Ascending aorta (tissue), 2 donors: ENCODE measurements at regions not wholly inside any gene's neighbourhood (a gene's known extent, or its start where the extent isn't known, plus 50 kb on each side); places are given as distances from the start of the nearest gene placed in this dataset.

ENCODE experiments used
- DNase-seq, 2 donors: peaks; one replicate each; pipeline ENCODE4 v3.0.0-alpha.2; 2019; ENCODE audit warnings: low spot score in 2 of 2
- H3K27ac ChIP-seq, 2 donors: fragments of 200-600 bp; sonication (generic); one replicate each; pipeline ENCODE4 v1.5.1; 2016 to 2017; ENCODE audit warnings: mild to moderate bottlenecking in 1 of 2
- H3K27me3 ChIP-seq: fragments of 200-600 bp; sonication (generic); one replicate; pipeline ENCODE4 v1.5.1; 2017
- H3K36me3 ChIP-seq, 2 donors: fragments of 200-600 bp; sonication (generic); one replicate each; pipeline ENCODE4 v1.5.1; 2016
- H3K4me1 ChIP-seq, 2 donors: fragments of 200-600 bp; sonication (generic); one replicate each; pipeline ENCODE4 v1.5.1; 2016 to 2017; ENCODE audit warnings: mild to moderate bottlenecking in 1 of 2
- H3K4me3 ChIP-seq, 2 donors: fragments of 200-600 bp; sonication (generic); one replicate each; pipeline ENCODE4 v1.5.1; 2016 to 2017; ENCODE audit warnings: mild to moderate bottlenecking in 1 of 2
- H3K9me3 ChIP-seq, 2 donors: fragments of 200-600 bp; sonication (generic); one replicate each; pipeline ENCODE4 v1.5.1; 2016
- CTCF ChIP-seq, 3 experiments: fragments of 200-600 bp in 2 of 3; fragments of 450-650 bp in 1 of 3; sonication (generic) in 2 of 3; IDR thresholded peaks; one replicate each; pipeline ENCODE4 v1.5.1; 2016 to 2019; ENCODE audit warnings: antibody characterized with exemption in 3 of 3, mild to moderate bottlenecking in 1 of 3, moderate library complexity in 1 of 3
- intact Hi-C: fragments of 100-400 bp; cut with DNase I; formaldehyde crosslinking; loops from one replicate; pipeline ENCODE4 v1.15.1; 2023

GRCh38 chr11:19648321-19648720 is 64.3 kb upstream of the NAV2 start:
- no peaks in the 10 kb centered on the region for H3K27me3 ChIP-seq
- H3K4me3 ChIP-seq: no peak overlapping the region
- intact Hi-C loops: no loop called here
- no peak for TF ChIP-seq CTCF (IDR thresholded peaks at IDR 0.05)
- no peak overlapping the region for H3K27ac ChIP-seq
- H3K4me1 ChIP-seq: peaks cover 0 to 4% of the 10 kb centered on the region in 2 donors
- H3K9me3 ChIP-seq: no peaks in the 10 kb centered on the region
- no peak for DNase-seq
- H3K36me3 ChIP-seq: no peaks in the 10 kb centered on the region

GRCh38 chr11:19647816-19648215 is 64.8 kb upstream of the NAV2 start:
- intact Hi-C loops: no loop called here
- Histone ChIP-seq H3K27ac (no peak overlapping the region), H3K36me3 (no peaks in the 10 kb centered on the region), H3K4me3 (no peak overlapping the region), H3K4me1 (peaks cover 0 to 4% of the 10 kb centered on the region in 2 donors), H3K27me3 (no peaks in the 10 kb centered on the region), H3K9me3 (no peaks in the 10 kb centered on the region)
- TF ChIP-seq CTCF (IDR thresholded peaks at IDR 0.05): no peak
- DNase-seq: no peak

GRCh38 chr11:19646921-19647320 is 65.7 kb upstream of the NAV2 start:
- H3K9me3 ChIP-seq: no peaks in the 10 kb centered on the region
- DNase-seq: no peak
- no peak for TF ChIP-seq CTCF (IDR thresholded peaks at IDR 0.05)
- no peaks in the 10 kb centered on the region for H3K27me3 ChIP-seq
- H3K4me1 ChIP-seq: peaks cover 2 to 13% of the 10 kb centered on the region in 2 donors
- intact Hi-C loops: no loop called here
- no peaks in the 10 kb centered on the region for H3K36me3 ChIP-seq
- H3K27ac ChIP-seq: no peak overlapping the region
- H3K4me3 ChIP-seq: no peak overlapping the region

- intact Hi-C loops: no loop called here
- no peaks in the 10 kb centered on the region for H3K36me3 ChIP-seq
- H3K4me3 ChIP-seq: no peak overlapping the region
- H3K9me3 ChIP-seq: no peaks in the 10 kb centered on the region
- no peak for TF ChIP-seq CTCF (IDR thresholded peaks at IDR 0.05)
- H3K4me1 ChIP-seq: peaks cover 4 to 14% of the 10 kb centered on the region in 2 donors
- DNase-seq: no peak
- H3K27me3 ChIP-seq: no peaks in the 10 kb centered on the region
- H3K27ac ChIP-seq: no peak overlapping the region
These were observed 66.3 kb upstream of the NAV2 start for GRCh38 chr11:19646308-19646707.

DNA sequence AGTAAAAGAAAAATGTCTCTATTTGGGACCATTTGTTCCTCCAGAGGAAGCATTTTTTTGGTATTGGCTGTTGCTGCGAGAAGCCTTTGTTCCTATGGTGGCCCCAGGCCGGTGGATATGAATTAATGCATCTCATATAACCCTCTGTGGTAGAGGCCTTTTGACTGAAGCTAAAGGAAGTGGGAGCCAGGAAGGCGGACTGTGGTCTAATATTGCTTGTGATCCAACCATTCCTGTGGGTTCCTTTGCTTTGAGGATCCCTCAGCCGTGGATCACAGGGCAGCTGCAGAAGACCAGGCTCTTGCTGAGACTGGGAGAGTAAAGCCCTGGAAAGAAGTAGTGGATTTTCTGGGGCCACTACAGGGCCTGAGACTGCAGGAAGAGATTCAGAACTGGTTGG is 68.3 kb upstream of the NAV2 start:
- H3K27me3 ChIP-seq: no peaks in the 10 kb centered on the region
- no peaks in the 10 kb centered on the region for H3K36me3 ChIP-seq
- no peak overlapping the region for H3K4me3 ChIP-seq
- intact Hi-C loops: no loop called here
- TF ChIP-seq CTCF (IDR thresholded peaks at IDR 0.05): no peak
- H3K27ac ChIP-seq: no peak overlapping the region
- peaks cover 4 to 14% of the 10 kb centered on the region in 2 donors for H3K4me1 ChIP-seq
- H3K9me3 ChIP-seq: no peaks in the 10 kb centered on the region
- no peak for DNase-seq
